K562 (cell line): ENCODE measurements at regions not wholly inside any gene's neighbourhood (a gene's known extent, or its start where the extent isn't known, plus 50 kb on each side); places are given as distances from the start of the nearest gene placed in this dataset.

Experiments
- ATAC-seq: fragments of 200-7000 bp; cut with Tn5 transposase; 3 replicates; pipeline ENCODE4 v1.9.1; 2020; ENCODE audit warnings: moderate library complexity
- BruUV-seq: library from RNA; stranded (reverse); fragments of 400-500 nt; replicated peaks from 2 replicates; lab custom pipeline; 2021; lab: Mats Ljungman, UMichigan
- CTCF ChIA-PET: fragments of 300-600 bp; formaldehyde crosslinking; extraction: SDS; loops from one replicate; lab custom pipeline; 2021; ENCODE audit warnings: low intra/inter-chr PET ratio; lab: Yijun Ruan, JAX
- POLR2A ChIA-PET: fragments of 300-600, 350-650 bp; sonication (Branson Sonifier 250); formaldehyde crosslinking; extraction: SDS; loops from one replicate; lab custom pipeline; 2021; ENCODE audit warnings: antibody characterized with exemption, inconsistent platforms; lab: Yijun Ruan, JAX
- DNase-seq, 4 experiments: peaks; one replicate each; pipeline versions ENCODE4 v3.0.0 to v3.0.0-alpha.2; 2011 to 2018; ENCODE audit warnings: low spot score in 3 of 4, mixed read lengths in 3 of 4; ENCODE audit errors: extremely low read depth in 1 of 4
- FAIRE-seq: peaks from 2 replicates; lab custom pipeline; 2011; peaks lifted over from hg19 to GRCh38; lab: Jason Lieb, UNC
- H2AFZ ChIP-seq: 2 replicates; pipeline ENCODE4 v1.6.0; 2011; ENCODE audit warnings: low read depth, low read length, control low read depth, inconsistent platforms
- H3K27ac ChIP-seq: fragments of 200-600 bp; 3 replicates; pipeline ENCODE4 v1.8.0; 2011; ENCODE audit warnings: low read depth, mild to moderate bottlenecking, control low read depth, inconsistent platforms, low read length, moderate library complexity, mixed read lengths; ENCODE audit errors: extremely low read depth
- H3K27me3 ChIP-seq, 2 experiments: fragments of 300-600 bp in 1 of 2; 2 replicates in 1 of 2; 3 replicates in 1 of 2; pipeline versions ENCODE4 v1.6.0 to v1.8.0; 2011; ENCODE audit warnings: inconsistent platforms in 2 of 2, low read length in 2 of 2, mild to moderate bottlenecking in 1 of 2, mixed read lengths in 1 of 2, moderate library complexity in 1 of 2; ENCODE audit not compliant: control insufficient read depth in 2 of 2, insufficient read depth in 2 of 2
- H3K36me3 ChIP-seq: fragments of 300-600 bp; 3 replicates; pipeline ENCODE4 v1.8.0; 2011; ENCODE audit warnings: mild to moderate bottlenecking, low read length, inconsistent platforms; ENCODE audit not compliant: control insufficient read depth, insufficient read depth
- H3K4me1 ChIP-seq, 2 experiments: fragments of 200-600 bp in 1 of 2; replicated peaks in 1 of 2; 2 replicates in 1 of 2; 3 replicates in 1 of 2; pipeline versions ENCODE4 v1.5.1 to v1.8.0; 2011; ENCODE audit warnings: inconsistent platforms in 2 of 2, low read length in 2 of 2, mild to moderate bottlenecking in 1 of 2, mixed read lengths in 1 of 2, moderate library complexity in 1 of 2; ENCODE audit not compliant: control insufficient read depth in 2 of 2, insufficient read depth in 2 of 2
- H3K4me2 ChIP-seq: 2 replicates; pipeline ENCODE4 v1.6.1; 2011; ENCODE audit warnings: low read length, control low read depth, inconsistent platforms, mixed read lengths; ENCODE audit not compliant: insufficient read depth
- H3K4me3 ChIP-seq: fragments of 200-600 bp; sonication (generic), shearing (Covaris generic); 2 replicates; pipeline ENCODE4 v1.5.1; 2016; ENCODE audit warnings: control low read depth, inconsistent platforms
- H3K79me2 ChIP-seq: fragments of 200-600 bp; 3 replicates; pipeline ENCODE4 v1.8.0; 2011; ENCODE audit warnings: low read length, inconsistent platforms; ENCODE audit not compliant: control insufficient read depth, insufficient read depth
- H3K9ac ChIP-seq, 2 experiments: 2 replicates each; pipeline versions ENCODE4 v1.6.0 to v1.6.1; 2011; ENCODE audit warnings: low read depth in 2 of 2, low read length in 2 of 2, control low read depth in 1 of 2, inconsistent platforms in 1 of 2, mild to moderate bottlenecking in 1 of 2, mixed read lengths in 1 of 2; ENCODE audit not compliant: insufficient read depth in 1 of 2
- H3K9me1 ChIP-seq: one replicate; pipeline ENCODE4 v1.6.0; 2011; ENCODE audit warnings: inconsistent platforms, mild to moderate bottlenecking, low read length, moderate library complexity; ENCODE audit not compliant: control insufficient read depth, insufficient read depth
- H3K9me3 ChIP-seq: replicated peaks from 2 replicates; pipeline ENCODE4 v1.5.1; 2011; ENCODE audit warnings: low read depth, low read length, inconsistent platforms; ENCODE audit not compliant: control insufficient read depth, insufficient read depth
- H4K20me1 ChIP-seq: replicated peaks from 2 replicates; pipeline ENCODE4 v1.6.1; 2011; ENCODE audit warnings: low read length, inconsistent platforms, mixed read lengths; ENCODE audit not compliant: control insufficient read depth, insufficient read depth
- GTF3C2 ChIP-seq: IDR thresholded peaks from 3 replicates; pipeline ENCODE4 v1.6.1; 2011; ENCODE audit warnings: borderline replicate concordance, mild to moderate bottlenecking, moderate library complexity; ENCODE audit not compliant: insufficient read length; ENCODE audit errors: extremely low read depth
- HNRNPK ChIP-seq: fragments of 200-400 bp; formaldehyde crosslinking; IDR thresholded peaks from one replicate; pipeline ENCODE4 v1.6.1; 2018; ENCODE audit warnings: mild to moderate bottlenecking, low read depth, low read length; ENCODE audit not compliant: poor library complexity, severe bottlenecking
- KDM4B ChIP-seq, 2 experiments: fragments of 450-650 bp in 1 of 2; sonication (generic) in 1 of 2; IDR thresholded peaks; 2 replicates each; pipeline ENCODE4 v1.6.1; 2016 to 2017; ENCODE audit warnings: borderline replicate concordance in 2 of 2, antibody characterized with exemption in 1 of 2, low read depth in 1 of 2, mild to moderate bottlenecking in 1 of 2
- NFE2 ChIP-seq: IDR thresholded peaks from 2 replicates; pipeline ENCODE4 v1.6.1; 2014; ENCODE audit warnings: antibody characterized with exemption, low read depth
- NUFIP1 ChIP-seq: fragments of 450-650 bp; IDR thresholded peaks from 2 replicates; pipeline ENCODE4 v1.6.1; 2018; ENCODE audit not compliant: partially characterized antibody
- SP2 ChIP-seq: IDR thresholded peaks from 2 replicates; pipeline ENCODE4 v1.6.1; 2011; ENCODE audit warnings: mild to moderate bottlenecking, low read depth, low read length, moderate library complexity; ENCODE audit not compliant: poor library complexity, severe bottlenecking; ENCODE audit errors: extremely low read depth
- TAL1 ChIP-seq: fragments of 450-650 bp; IDR thresholded peaks from 2 replicates; pipeline ENCODE4 v1.6.1; 2016; ENCODE audit warnings: mild to moderate bottlenecking
- ZNF316 ChIP-seq: fragments of 450-650 bp; IDR thresholded peaks from 2 replicates; pipeline ENCODE4 v1.6.1; 2016
- ZNF583 ChIP-seq: fragments of 250-450 bp; sonication (Bioruptor Pico); IDR thresholded peaks from 2 replicates; pipeline ENCODE4 v1.4.0; 2020
- WGBS: fragments of 100-300 bp; shearing (Covaris generic); methylation state at CpG from one replicate; pipeline ENCODE4 v1.1.6; 2016; ENCODE audit warnings: low coverage, mixed read lengths; ENCODE audit not compliant: insufficient coverage; ENCODE audit errors: missing lambda C conversion rate; 5-methylcytosine and 5-hydroxymethylcytosine counted together
- in situ Hi-C: fragments of 300-500 bp; cut with MboI; formaldehyde crosslinking; loops from 4 replicates; pipeline ENCODE4 v1.15.0; 2018; ENCODE audit warnings: inconsistent platforms, mixed read lengths
- intact Hi-C: fragments of 100-400 bp; cut with micrococcal nuclease; formaldehyde crosslinking; loops from 2 replicates; pipeline ENCODE4 v1.14.2; 2022

- TF ChIP-seq HNRNPK (no peak), NUFIP1 (no peak), GTF3C2 (no peak), SP2 (no peak)
Observed at GRCh38 chr5:2378108-2378507, 373.4 kb downstream of the IRX2 start (continued).

- Histone ChIP-seq H2AFZ (no peak overlapping the region), H3K79me2 (no peaks in the 10 kb centered on the region), H3K4me2 (no peak overlapping the region), H3K9me3 (no peaks in the 10 kb centered on the region), H3K4me1 (no peaks in the 10 kb centered on the region)
- no peak for DNase-seq
- no TSS peak for BruUV-seq
- no peak for FAIRE-seq
- no peak for TF ChIP-seq KDM4B (IDR thresholded peaks at IDR 0.05; ENCODE audit: borderline replicate concordance in 2 of 2, low read depth in 1 of 2)
- TF ChIP-seq ZNF316, result no peak
- TF ChIP-seq ZNF583, result no peak
- no peak for TF ChIP-seq NFE2
- no peak for TF ChIP-seq TAL1
- TF ChIP-seq, all 486 proteins: peak for 0
- Histone ChIP-seq H3K27me3 (peaks cover 3 to 14% of the 10 kb centered on the region in 2 experiments; a peak in 2 of 5 replicates), H4K20me1 (no peaks in the 10 kb centered on the region; the same call in 1 of the 2 replicates), H3K36me3 (no peaks in the 10 kb centered on the region), H3K4me3 (no peak overlapping the region), H3K9me1 (no peaks in the 10 kb centered on the region), H3K9ac (no peak overlapping the region), H3K27ac (no peak overlapping the region)
- ATAC-seq, result no peak
- 0% methylated on average over 6 of the region's 6 CpGs for WGBS
- in situ Hi-C loops, result no loop called here
- intact Hi-C loops, result no loop called here
- ChIA-PET POLR2A (no interaction called here), CTCF (no interaction called here)
Observed at GRCh38 chr5:2376486-2376885, 375.0 kb downstream of the IRX2 start.
